Myocyte (in vitro differentiated cells): ENCODE measurements at regions not wholly inside any gene's neighbourhood (a gene's known extent, or its start where the extent isn't known, plus 50 kb on each side); places are given as distances from the start of the nearest gene placed in this dataset.

Experiments used
- DNase-seq: peaks from one replicate; pipeline ENCODE4 v3.0.0-alpha.2; 2012; ENCODE audit warnings: low read depth

DNA sequence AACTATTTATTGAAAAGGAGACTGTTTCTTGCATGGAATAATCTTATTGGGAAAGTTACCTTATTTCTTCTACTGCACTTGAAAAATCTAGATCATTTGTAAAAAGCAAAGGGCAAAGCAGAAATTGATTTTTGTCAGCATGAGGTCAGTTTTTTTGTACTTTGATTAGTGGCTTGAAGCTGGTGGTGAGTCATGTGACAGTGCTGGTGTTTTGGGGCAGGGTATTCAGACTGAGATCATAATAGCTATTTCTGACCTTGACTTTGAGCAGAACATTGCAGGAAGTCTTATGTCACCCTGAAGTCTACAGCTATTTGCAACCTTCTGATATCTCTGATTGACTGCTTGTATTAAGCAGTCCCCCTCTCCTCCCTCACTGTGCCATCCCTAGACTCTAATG, 66.3 kb upstream of the SORCS3 start:
- no peak for DNase-seq

DNA sequence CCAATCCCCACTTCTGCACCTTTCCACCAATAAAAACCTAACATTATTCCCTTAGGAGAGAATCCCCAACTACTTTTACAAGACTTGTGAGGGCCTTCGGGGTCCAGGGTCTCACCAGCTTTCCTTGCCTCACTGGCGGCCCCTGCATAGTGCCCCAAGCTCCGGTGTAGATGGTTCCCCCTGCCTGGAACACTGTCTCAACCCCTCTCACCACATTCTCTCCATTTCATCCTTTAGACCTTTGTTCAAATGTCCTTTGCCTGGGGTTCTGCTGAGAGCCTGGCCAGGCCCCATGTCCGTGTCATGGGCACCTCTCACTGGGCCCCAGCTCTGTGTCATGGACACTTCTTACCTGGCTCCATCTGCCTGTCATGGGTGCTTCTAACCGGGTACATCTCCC, 64.5 kb upstream of the SORCS3 start:
- DNase-seq, result no peak

- DNase-seq, result no peak
Observed at GRCh38 chr10:104577163-104577562, 63.9 kb upstream of the SORCS3 start.

GRCh38 chr10:104577861-104578521, 63.1 kb upstream of the SORCS3 start:
- DNase-seq, result no peak

DNA sequence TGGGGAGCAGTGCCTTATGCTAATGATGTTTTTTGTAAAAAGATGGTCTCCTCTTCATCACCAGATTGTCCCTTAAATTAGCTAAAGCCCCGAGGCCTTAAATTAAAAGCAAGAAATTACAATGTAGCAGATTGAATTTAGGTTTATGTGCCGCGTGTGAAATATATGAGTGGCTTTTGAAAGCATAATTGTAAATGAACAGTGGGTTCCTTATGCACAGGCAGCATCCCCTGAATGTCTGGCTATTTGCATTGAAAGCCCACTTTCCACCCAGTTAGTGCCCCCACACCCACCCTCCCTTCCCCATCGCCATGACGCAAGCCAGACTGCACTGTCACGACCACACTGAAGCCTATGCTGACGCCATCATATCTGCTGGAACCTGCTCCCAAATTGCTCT, 62.4 kb upstream of the SORCS3 start:
- DNase-seq, result no peak

- DNase-seq, result no peak
Observed at GRCh38 chr10:104579136-104579535, 62.0 kb upstream of the SORCS3 start.

DNA sequence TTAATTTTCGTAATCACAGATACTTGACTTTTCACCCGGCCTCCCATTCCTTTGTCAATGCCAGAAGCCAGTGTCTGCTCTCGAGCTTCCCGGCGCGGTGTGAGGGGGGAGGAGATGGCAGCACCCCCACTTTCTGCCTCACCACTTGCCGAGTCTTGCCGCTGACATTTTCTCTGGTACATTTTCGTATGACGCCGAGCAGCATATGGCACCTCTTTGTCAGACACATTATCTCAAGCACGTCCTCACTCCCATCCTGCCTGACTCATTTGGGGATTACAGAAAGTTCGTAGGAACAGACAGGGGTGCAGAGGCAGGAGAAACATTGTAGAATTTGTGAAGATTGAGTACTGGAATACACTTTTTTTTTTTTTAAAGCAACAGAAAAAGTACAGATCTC, 60.8 kb upstream of the SORCS3 start:
- DNase-seq, result no peak

DNA sequence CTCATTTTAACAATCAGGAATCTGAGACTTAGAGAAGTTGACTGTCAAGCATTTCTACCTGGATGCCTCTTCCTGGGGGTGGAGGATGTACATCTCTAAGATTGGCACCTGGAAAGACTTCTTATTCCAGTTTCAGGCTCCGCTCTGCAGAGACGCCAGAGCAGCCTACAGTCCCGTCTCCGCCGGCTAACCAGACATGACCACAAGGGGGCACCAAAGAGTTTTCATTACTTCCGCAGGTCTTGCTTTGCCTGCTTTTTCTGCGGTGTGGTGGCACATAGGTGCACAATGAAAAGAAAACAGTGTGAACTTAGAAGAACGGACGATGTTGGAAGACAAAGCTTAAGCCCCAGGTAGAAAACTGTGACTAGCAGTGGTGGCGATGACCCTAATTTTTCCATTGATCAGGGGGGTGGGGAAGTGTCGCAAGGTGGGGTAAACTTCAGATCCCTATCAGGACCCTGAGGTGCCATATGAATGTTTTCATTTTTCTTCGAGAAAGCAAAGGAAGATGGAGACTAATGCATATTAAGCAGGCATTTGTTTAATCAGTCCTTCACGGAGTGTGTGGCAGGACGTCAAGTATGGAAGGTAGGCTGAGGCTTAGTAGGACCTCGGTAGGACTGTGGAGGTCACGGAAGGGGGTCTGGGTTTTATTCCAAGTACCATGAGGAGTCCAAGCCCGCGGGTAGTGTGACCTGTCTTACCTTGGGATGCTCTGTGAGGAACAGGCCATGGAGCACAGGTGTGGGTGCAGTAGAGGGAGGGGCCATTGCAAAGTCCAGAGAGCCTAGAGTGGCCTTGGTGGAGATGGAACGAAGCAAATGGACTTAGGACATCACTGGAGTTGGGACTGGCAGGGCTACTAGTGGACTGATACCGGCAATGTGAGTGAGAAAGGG, 60.1 kb upstream of the SORCS3 start:
- peak; percentile 72 for DNase-seq

DNA sequence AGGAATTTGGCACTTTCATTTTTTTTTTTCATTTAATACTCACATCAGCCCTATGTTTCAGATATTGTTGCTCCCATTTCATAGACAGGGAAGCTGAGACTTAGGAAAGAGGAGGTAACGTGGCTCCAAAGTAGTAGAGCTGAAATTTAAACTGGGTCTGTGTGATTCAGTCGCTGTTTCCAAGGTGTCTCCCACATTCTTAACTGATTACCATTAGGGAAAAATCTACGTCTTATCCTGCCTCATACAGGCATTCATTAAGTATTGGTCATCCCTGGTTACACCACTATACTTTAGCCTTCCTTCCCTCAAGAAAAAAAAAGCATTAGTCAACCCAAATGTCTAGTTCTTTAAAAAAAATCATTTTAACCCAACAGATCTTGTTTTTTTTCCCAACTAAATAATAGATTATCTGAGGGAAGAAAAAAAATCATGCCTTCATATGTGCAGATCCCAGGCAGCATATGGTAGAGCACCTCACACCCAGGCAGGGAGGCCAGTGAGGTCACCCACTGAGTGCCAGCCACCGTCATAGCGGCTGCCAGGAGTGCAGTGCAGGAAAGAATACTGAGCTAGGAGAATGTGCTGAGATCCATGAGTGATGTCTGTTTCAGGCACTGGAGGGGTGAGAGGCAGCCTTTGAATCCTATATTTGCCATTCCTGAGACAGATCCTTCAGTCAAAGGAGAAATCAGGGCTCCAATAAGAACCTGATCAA, 59.0 kb upstream of the SORCS3 start:
- no peak for DNase-seq

GRCh38 chr10:104582602-104582951, 58.5 kb upstream of the SORCS3 start:
- DNase-seq, result peak; percentile 13

DNA sequence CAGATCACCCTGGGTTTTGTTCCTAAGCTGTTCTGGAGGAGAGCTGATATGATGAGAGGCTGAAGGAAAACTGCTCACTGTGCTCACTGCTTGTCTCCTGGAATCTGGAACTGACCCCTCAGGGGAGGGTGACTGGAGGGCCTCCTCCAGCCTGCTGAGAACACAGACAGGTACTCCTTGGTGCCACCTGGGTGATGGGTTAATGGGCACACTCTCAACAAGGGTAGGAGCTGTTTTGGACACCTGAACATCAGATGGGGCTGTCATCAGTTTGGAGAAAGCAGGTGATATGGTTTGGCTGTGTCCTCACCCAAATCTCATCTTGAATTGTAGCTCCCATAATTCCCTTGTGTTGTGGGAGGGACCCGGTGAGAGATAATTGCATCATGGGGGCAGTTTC, 58.1 kb upstream of the SORCS3 start:
- DNase-seq, result no peak

DNA sequence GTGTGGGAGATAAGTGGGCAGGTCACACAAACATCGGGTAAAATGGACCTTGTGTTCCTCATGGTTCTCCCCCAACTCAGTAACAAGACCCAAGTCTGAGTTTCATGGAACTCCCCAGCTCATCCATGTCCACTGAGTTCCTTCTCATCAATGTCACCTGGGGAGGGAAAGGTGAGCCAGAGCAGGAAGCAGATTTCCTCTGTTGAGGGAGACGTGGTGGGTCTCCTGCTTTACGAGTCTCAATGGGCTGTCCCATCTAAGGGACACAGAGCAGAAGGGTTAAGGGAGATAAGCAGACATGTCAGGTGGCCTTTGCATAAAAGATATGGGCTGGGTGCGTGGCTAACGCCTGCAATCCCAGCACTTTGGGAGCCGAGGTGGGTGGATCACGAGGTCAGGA, 56.5 kb upstream of the SORCS3 start:
- DNase-seq, result no peak

GRCh38 chr10:104587751-104588150, 53.3 kb upstream of the SORCS3 start:
- DNase-seq, result no peak

DNA sequence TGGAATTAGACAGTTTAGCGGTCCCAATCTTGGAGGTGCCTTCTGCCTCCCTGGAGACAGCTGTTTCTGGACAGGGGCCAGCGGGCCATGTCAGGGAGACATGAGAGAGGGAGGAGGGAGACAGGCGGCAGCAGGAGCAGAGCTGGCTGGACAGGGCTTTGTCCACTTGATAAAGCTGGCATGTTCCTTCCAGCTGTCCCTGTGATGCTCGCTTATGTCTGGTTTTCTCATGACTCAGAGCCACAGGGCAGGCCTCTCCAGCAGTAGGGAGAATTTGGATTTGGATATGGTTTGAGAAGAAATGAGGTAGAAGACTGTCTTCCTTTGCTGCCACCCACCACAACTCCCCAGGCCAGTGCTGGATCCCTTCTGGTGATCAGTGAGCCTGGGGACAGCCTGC, 51.7 kb upstream of the SORCS3 start:
- peak; percentile 57 for DNase-seq

DNA sequence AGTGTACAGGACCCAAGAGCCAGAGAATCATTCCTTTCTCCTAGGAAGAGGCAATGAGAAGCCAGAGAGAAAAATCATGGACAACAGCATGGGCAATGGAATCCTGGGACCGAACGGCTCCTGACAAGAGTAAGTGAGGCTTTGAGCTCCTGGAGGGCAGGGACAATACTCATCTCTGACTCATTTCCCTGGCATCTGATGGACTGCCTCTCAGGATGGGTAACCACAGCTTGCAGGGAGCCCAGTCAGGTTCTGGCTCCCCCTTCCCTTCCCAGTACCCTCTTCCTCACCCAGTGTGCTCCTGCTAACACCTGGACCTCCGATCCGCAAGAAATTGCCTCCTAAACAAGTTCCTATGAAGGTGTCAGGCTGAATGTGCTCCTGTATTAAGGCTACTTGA, 51.2 kb upstream of the SORCS3 start:
- peak; percentile 40 for DNase-seq
